DMS153 treated with DMSO at 0.1 percent for 48 hours (cell line): ENCODE measurements at regions not wholly inside any gene's neighbourhood (a gene's known extent, or its start where the extent isn't known, plus 50 kb on each side); places are given as distances from the start of the nearest gene placed in this dataset.
A peak's percentile ranks its signal among the peaks of the same experiment; 100 is the strongest.
"Not testable (repeated sequence)": the region's sequence is repeated elsewhere in the genome, so short reads cannot be mapped to it uniquely, and the experiment has no call there.

ENCODE experiments used
- DNase-seq: peaks from one replicate; lab custom pipeline; 2025; ENCODE audit not compliant: unreplicated experiment; lab: John Stamatoyannopoulos, UW

DNA sequence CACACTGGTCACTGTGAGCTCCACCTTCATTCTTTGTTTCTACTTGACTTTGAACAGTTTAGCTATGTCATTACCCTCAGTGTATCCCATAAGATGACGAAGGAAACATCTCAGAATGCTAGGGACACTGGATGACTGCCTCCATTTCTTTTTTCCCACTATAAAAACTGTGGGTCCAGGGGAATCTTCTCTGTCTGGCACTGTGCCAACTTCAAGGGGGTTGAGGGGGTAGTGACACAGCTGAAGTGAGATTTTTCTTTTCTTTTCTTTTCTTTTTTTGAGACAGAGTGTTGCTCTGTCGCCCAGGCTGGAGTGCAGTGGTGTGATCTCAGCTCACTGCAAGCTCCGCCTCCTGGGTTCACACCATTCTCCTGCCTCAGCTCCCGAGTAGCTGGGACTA is 302.6 kb upstream of the TARS1 start:
- DNase-seq = not testable (repeated sequence)

DNA sequence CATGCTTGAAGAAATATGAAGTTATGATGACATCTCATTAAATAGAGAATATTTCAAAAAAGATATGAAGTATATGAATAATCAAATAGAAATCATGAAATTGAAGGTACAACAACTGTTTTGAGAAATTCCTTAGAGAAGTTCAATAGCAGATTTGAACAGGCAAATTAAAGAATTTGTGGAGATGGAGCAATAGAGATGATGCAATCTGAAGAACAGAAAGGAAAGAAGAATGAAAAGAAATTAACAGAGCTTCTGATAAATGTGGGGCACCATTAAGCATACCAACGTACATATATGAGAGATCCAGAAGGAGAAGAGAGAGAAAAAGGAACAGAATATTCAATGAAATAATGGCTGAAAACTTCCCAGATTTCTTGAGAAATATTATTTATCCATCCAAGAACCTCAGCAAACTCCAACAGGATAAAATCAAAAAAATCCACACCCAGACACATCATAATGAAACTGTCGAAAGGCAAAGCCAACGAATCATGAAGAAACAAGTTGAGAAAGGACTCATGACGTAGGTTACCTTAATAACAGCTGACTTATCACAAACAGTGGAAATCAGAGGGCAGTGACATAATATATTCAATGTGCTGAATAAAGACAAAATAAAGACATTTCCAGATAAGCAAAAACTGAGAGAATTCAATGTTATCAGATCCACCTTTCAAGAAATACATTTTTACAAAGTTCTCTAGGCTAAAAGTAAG is 297.2 kb upstream of the TARS1 start:
- DNase-seq = no peak

DNA sequence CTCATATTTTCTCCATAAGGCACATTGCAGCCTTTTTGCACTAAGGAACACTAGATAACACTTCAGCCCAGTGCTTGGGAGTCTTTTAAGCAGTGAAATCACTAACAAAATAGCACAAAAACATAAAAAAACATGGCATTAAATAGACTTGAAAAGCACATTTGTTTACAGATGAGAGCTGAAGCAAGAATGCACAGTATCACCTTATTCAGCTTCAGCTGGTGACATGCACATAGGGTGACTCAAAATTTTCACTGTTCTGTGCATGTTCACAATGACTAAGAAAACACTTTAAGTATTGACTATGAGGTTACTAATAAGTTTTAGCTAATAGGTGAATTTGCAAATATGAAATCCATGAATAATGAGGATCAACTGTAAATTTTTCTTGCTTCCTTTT is 293.9 kb upstream of the TARS1 start:
- DNase-seq = no peak

- DNase-seq = no peak
Measured at GRCh38 chr5:33148076-33148513, 292.7 kb upstream of the TARS1 start.

DNA sequence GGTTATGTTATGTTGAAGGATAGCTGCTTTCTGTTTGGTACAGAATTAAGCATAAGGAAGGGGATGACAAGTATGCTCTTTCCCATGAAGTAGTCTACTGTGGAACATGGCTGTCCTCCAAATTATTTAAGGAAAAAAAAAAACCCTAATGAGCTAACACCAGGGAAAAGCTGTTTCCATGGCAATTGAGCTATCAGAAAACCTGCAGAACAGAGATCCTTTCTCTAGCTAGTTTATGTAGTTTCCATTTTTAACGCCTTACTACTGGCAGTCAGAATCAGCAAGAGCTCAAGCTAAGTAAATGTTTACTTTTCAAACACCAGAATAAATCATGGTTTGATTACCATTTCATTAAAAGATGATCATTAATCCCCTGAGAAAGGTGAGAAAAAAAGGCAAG is 287.4 kb upstream of the TARS1 start:
- DNase-seq = no peak

- no peak for DNase-seq
Measured at GRCh38 chr5:33153831-33154230, 286.9 kb upstream of the TARS1 start.

DNA sequence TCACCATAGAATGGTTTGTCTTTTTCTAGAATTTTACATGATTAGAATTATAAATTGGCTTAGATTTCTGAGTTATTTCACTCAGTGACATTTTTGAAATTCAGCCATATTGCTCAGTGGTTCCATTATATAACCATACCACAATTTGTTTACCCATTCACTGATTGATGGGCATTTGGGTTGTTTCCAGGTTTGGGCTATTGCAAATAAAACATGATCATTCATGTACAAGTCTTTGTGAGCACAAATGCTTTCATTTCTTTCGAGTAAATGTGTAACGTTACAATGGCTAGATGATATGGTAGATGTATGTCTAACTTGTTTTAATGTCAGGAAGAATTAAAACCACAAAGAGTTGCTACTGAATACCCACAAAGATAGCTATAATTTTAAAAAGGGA is 279.9 kb upstream of the TARS1 start:
- no peak for DNase-seq

DNA sequence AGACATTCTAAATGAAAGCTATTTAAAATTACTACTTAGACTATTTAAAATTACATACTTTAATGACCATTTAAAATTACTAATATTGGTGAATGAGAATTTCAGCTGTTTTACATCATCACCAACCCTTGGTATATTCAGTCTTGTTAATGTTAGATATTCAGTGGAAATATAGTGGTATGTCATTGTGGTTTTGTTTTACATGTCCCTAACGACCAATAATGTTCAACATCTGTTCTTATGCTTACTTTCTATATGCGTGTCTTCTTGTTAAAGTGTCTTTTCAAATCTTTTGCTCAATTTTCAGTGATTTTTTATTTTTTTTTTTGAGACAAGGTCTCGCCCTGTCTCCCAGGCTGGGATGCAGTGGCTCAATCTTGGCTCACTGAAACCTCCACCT is 279.3 kb upstream of the TARS1 start:
- DNase-seq = no peak

- DNase-seq = no peak
Measured at GRCh38 chr5:33162057-33162456, 278.7 kb upstream of the TARS1 start.

- no peak for DNase-seq
Measured at GRCh38 chr5:33166522-33166921, 274.2 kb upstream of the TARS1 start.

DNA sequence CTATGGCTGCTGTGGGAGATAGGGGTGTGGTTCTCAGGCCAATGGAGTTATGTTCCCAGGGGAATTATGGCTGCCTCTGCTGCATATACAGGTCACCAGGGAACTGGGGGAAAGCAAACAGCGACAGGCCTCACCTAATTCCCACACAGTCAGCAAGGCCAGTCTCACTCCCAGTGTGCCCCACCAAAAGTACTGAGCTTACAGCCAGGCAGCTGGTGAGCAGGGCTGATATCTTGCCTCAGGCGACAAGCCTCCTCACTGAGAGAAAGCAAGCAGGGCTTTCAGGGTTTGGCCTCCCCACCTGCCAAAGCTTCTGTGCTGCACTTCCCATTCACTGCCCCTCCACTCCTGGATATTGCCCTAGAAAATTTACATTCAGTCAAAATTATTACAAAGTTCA is 273.8 kb upstream of the TARS1 start:
- DNase-seq = no peak

- DNase-seq = no peak
Measured at GRCh38 chr5:33167541-33167940, 273.2 kb upstream of the TARS1 start.

DNA sequence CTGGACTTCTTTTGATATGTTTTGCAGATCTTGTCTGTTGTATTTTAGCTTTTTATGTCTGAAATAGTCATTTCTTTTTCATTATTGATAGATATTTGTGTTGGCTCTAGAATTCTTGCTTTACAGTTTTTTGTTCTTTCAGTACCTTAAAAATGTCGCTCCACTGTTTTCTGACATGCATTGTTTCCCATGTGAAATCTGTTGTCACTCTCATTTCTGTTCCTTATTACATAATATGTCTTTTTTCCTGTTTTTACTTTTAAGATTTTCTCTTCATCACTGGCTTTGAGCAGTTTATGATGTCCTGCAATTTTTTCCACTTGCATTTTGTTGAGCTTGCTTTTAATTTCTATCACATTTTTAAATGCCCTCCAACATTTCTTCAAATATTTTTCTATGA is 270.4 kb upstream of the TARS1 start:
- no peak for DNase-seq

- DNase-seq = no peak
Measured at GRCh38 chr5:33174383-33174782, 266.4 kb upstream of the TARS1 start.

DNA sequence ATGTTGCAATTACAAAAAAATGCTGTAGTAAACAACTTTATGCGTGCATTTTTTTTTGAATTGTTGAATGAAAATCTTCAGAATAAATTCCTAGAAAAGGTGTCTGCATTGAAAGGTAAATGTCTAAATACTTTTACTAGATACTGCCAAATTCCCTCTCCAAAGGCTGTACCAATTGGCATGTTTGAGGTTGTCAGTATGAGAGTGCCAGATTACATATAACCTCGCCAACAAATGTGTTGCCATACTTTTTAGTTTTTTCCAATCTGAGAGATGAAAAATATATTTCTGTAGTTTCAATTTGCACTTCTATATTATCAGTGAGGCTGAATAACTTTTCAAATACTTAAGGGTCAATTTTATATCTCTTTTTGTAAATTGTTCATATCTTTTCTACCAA is 261.5 kb upstream of the TARS1 start:
- DNase-seq = no peak

GRCh38 chr5:33180900-33181299 is 259.9 kb upstream of the TARS1 start:
- peak; percentile 7 for DNase-seq

DNA sequence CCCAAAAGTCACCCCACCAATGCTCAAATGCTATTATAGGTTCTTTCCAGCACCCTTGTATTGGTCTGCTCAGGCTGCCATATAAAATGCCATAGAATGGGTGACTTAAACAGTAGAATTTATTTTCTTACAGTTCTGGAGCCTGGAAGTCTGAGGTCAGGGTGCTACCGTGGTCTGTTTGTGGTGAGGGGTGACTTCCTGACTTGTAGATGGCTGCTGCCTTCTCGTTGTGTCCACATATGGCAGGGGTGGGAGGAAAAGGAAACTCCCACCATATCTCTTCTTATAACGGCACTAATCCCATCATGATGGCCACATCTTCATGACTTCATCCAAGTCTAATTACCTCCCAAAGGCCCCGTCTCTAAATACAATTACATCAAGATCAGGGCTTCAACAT is 257.8 kb upstream of the TARS1 start:
- no peak for DNase-seq

- no peak for DNase-seq
Measured at GRCh38 chr5:33184367-33184766, 256.4 kb upstream of the TARS1 start.

DNA sequence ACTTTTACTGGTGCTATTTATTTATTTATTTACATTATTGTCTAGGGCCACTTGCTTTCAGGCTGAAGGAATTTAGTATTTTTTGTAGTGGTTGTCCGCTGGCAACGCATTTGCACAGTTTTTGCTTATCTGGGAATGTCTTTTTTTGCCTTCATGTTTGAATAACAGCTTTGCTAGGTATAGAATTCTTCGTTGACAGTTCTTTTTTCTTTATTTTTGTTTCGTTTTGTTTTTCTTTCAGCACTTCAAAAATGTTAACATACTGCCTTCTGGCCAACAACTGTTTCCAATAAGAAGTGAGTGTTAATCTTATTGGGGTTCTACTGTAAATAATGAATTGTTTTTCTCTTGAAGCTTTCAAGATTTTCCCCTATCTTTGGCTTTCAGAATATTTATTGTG is 252.7 kb upstream of the TARS1 start:
- DNase-seq = no peak

DNA sequence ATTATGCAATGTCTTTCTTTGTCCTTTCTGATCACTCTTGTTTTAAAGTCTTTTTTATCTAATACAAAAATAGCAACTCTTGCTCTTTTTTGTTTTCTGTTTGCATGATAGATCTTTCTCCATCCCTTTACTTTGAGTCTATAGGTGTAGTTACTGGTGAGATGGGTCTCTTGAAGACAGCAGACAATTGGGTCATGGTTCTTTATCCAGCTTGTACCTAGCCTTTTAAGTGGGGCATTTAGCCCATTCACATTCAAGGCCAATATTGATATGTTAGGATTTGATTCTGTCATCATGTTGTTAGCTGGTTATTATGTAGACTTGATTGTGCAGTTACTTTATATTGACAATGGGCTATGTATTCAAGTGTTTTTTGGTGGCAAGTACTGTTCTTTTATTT is 245.9 kb upstream of the TARS1 start:
- DNase-seq = no peak

DNA sequence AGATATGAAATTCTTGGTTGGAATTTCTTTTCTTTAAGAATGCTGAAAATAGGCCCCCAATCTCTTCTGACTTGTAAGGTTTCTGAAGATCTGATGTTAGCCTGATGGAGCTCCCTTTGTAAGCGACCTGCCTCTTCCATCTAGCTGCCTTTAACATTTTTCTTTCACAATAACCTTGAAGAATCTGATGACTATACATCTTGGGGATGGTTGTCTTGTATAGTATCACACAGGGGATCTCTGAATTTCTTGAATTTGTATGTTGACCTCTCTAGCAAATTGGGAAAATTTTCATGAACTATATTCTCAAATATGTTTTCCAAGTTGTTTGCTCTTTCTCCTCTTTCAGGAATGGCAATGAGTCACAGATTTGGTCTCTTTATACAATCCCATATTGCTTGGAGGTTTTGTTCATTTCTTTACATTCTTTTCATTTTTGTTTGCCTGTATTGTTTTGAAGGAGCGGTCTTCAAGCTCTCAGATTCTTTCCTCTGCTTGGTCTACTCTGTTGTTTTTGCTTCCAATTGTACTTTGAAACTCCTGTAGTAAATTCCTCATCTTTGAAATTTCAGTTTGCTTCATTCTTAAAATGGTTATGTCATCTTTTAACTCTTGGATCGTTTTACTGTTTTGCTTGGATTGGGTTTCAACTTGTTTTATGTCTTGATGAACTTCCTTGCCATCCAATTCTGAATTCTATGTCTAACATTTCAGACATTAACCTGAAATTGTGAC is 245.2 kb upstream of the TARS1 start:
- DNase-seq = no peak

- no peak for DNase-seq
Measured at GRCh38 chr5:33198836-33199235, 241.9 kb upstream of the TARS1 start.

DNA sequence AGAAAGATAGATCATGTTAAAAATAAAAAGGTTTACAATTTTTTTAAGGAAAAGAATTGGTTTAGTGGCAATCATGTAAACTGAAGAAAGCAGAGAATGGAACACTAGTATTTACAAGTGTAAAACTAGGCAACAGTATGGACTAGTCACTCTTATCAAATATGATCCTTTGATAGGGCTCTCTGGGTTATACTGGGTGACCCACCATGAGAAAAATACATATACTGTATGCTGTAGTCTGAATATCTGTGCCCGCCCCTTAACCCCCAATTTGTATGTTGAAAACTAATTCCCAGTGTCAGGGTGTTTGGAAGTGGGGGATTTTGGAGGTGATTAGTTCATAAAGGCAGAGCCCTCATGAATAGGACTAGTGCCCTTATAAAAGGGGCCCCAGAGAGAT is 236.8 kb upstream of the TARS1 start:
- no peak for DNase-seq
